Activated CD8-positive, alpha-beta T cell treated with anti-CD3 and anti-CD28 coated beads, Interleukin-2, amount 10 ng/mL, durations not matched to agents 7 days and 5 days (primary cell): ENCODE measurements at regions not wholly inside any gene's neighbourhood (a gene's known extent, or its start where the extent isn't known, plus 50 kb on each side); places are given as distances from the start of the nearest gene placed in this dataset.

Experiments
- ATAC-seq: fragments of 150-1000 bp; cut with Tn5 transposase; one replicate; pipeline ENCODE4 v1.10.0; 2021; ENCODE audit warnings: moderate library complexity
- CTCF ChIA-PET: fragments of 350-600 bp; sonication (Branson Sonifier 250); formaldehyde crosslinking; loops from one replicate; lab custom pipeline; 2021; ENCODE audit warnings: antibody characterized with exemption; lab: Charles Lee
- POLR2A ChIA-PET: fragments of 350-600 bp; sonication (Branson Sonifier 250); formaldehyde crosslinking; loops from one replicate; lab custom pipeline; 2021; ENCODE audit warnings: antibody characterized with exemption; lab: Charles Lee
- DNase-seq: peaks from one replicate; pipeline ENCODE4 v3.0.0-alpha.2; 2020
- H3K27ac Mint-ChIP-seq: one replicate; pipeline ENCODE4 v1.8.0; 2021; ENCODE audit warnings: mild to moderate bottlenecking, mixed read lengths
- H3K27me3 Mint-ChIP-seq: one replicate; pipeline ENCODE4 v1.8.0; 2021; ENCODE audit warnings: low read depth, mixed read lengths
- H3K36me3 Mint-ChIP-seq: one replicate; pipeline ENCODE4 v1.8.0; 2021; ENCODE audit warnings: low read depth, mixed read lengths
- H3K4me1 Mint-ChIP-seq: one replicate; pipeline ENCODE4 v1.8.0; 2021; ENCODE audit warnings: low read depth, mixed read lengths
- H3K4me3 Mint-ChIP-seq: one replicate; pipeline ENCODE4 v1.8.0; 2021; ENCODE audit warnings: mild to moderate bottlenecking, mixed read lengths
- H3K9me3 Mint-ChIP-seq: one replicate; pipeline ENCODE4 v1.8.0; 2022; ENCODE audit warnings: mixed read lengths; ENCODE audit not compliant: insufficient read depth

GRCh38 chr12:13887779-13888388, 93.5 kb downstream of the GRIN2B start:
- Mint-ChIP-seq H3K27me3 (peaks cover 3% of the 10 kb centered on the region), H3K4me1 (no peaks in the 10 kb centered on the region), H3K27ac (no peak overlapping the region), H3K4me3 (no peak overlapping the region), H3K36me3 (no peaks in the 10 kb centered on the region), H3K9me3 (no peaks in the 10 kb centered on the region)
- no peak for DNase-seq
- ChIA-PET CTCF (interaction anchor here (1.5 kb wide), 1 partner anchor 24 kb away, joined by 3 read pairs; no protein-coding TSS in a partner anchor), POLR2A (no interaction called here)
- no peak for ATAC-seq

GRCh38 chr12:13882176-13882575, 99.2 kb downstream of the GRIN2B start:
- Mint-ChIP-seq H3K4me1 (no peaks in the 10 kb centered on the region), H3K9me3 (no peaks in the 10 kb centered on the region), H3K27me3 (peaks cover 3% of the 10 kb centered on the region), H3K27ac (no peak overlapping the region), H3K36me3 (no peaks in the 10 kb centered on the region), H3K4me3 (no peak overlapping the region)
- POLR2A ChIA-PET: no interaction called here
- ATAC-seq: no peak
- DNase-seq: no peak
- CTCF ChIA-PET: no interaction called here

GRCh38 chr12:13880613-13881012, 100.8 kb downstream of the GRIN2B start:
- DNase-seq (no peak), ATAC-seq (no peak)
- H3K4me1 Mint-ChIP-seq: no peaks in the 10 kb centered on the region
- H3K27me3 Mint-ChIP-seq: peaks cover 3% of the 10 kb centered on the region
- CTCF ChIA-PET: no interaction called here
- POLR2A ChIA-PET: no interaction called here
- H3K36me3 Mint-ChIP-seq: no peaks in the 10 kb centered on the region
- H3K27ac Mint-ChIP-seq: no peak overlapping the region
- H3K4me3 Mint-ChIP-seq: no peak overlapping the region
- no peaks in the 10 kb centered on the region for H3K9me3 Mint-ChIP-seq

- ChIA-PET POLR2A (no interaction called here), CTCF (interaction anchor here (0.6 kb wide), 1 partner anchor 12 kb away, joined by 3 read pairs; no protein-coding TSS in a partner anchor)
- H3K4me3 Mint-ChIP-seq: no peak overlapping the region
- H3K4me1 Mint-ChIP-seq: no peaks in the 10 kb centered on the region
- H3K9me3 Mint-ChIP-seq: no peaks in the 10 kb centered on the region
- H3K27ac Mint-ChIP-seq: no peak overlapping the region
- ATAC-seq (no peak), DNase-seq (no peak)
- H3K27me3 Mint-ChIP-seq: no peaks in the 10 kb centered on the region
- no peaks in the 10 kb centered on the region for H3K36me3 Mint-ChIP-seq
Observed at GRCh38 chr12:13875744-13876143, 105.7 kb downstream of the GRIN2B start.

- ChIA-PET CTCF (no interaction called here), POLR2A (interaction anchor here (0.6 kb wide), 1 partner anchor 218 kb away, joined by 3 read pairs; no protein-coding TSS in a partner anchor)
- no peak overlapping the region for H3K27ac Mint-ChIP-seq
- peaks cover 5% of the 10 kb centered on the region for H3K27me3 Mint-ChIP-seq
- ATAC-seq (no peak), DNase-seq (no peak)
- H3K4me1 Mint-ChIP-seq: no peaks in the 10 kb centered on the region
- no peaks in the 10 kb centered on the region for H3K36me3 Mint-ChIP-seq
- H3K4me3 Mint-ChIP-seq: no peak overlapping the region
- H3K9me3 Mint-ChIP-seq: no peaks in the 10 kb centered on the region
Observed at GRCh38 chr12:13870255-13870654, 111.1 kb downstream of the GRIN2B start.

GRCh38 chr12:13864081-13864673, 117.2 kb downstream of the GRIN2B start:
- Mint-ChIP-seq H3K9me3 (no peaks in the 10 kb centered on the region), H3K27me3 (peaks cover 5% of the 10 kb centered on the region), H3K4me3 (no peak overlapping the region), H3K4me1 (no peaks in the 10 kb centered on the region), H3K36me3 (no peaks in the 10 kb centered on the region), H3K27ac (no peak overlapping the region)
- ChIA-PET POLR2A (no interaction called here), CTCF (interaction anchor here (0.8 to 2.2 kb wide), 8 partner anchors 9 to 303 kb away, joined by 3 to 15 read pairs (median 4); no protein-coding TSS in a partner anchor)
- ATAC-seq: peak; percentile 75
- peak; percentile 65 for DNase-seq

GRCh38 chr12:13857750-13858149, 123.7 kb downstream of the GRIN2B start:
- Mint-ChIP-seq H3K4me3 (no peak overlapping the region), H3K36me3 (no peaks in the 10 kb centered on the region), H3K27ac (no peak overlapping the region), H3K27me3 (no peaks in the 10 kb centered on the region), H3K9me3 (no peaks in the 10 kb centered on the region), H3K4me1 (no peaks in the 10 kb centered on the region)
- DNase-seq (no peak), ATAC-seq (no peak)
- ChIA-PET POLR2A (no interaction called here), CTCF (interaction anchor here (1.6 kb wide), 1 partner anchor 309 kb away, joined by 6 read pairs; no protein-coding TSS in a partner anchor)

GRCh38 chr12:13853471-13853870, 127.9 kb downstream of the GRIN2B start:
- Mint-ChIP-seq H3K4me3 (no peak overlapping the region), H3K36me3 (no peaks in the 10 kb centered on the region), H3K9me3 (no peaks in the 10 kb centered on the region), H3K27ac (no peak overlapping the region), H3K4me1 (no peaks in the 10 kb centered on the region), H3K27me3 (no peaks in the 10 kb centered on the region)
- ChIA-PET POLR2A (no interaction called here), CTCF (no interaction called here)
- ATAC-seq (no peak), DNase-seq (no peak)

GRCh38 chr12:13851828-13852227, 129.6 kb downstream of the GRIN2B start:
- CTCF ChIA-PET: interaction anchor here (0.9 kb wide), 1 partner anchor 12 kb away, joined by 3 read pairs; no protein-coding TSS in a partner anchor

GRCh38 chr12:13849456-13849855, 131.9 kb downstream of the GRIN2B start:
- ATAC-seq (no peak), DNase-seq (no peak)
- H3K27me3 Mint-ChIP-seq: no peaks in the 10 kb centered on the region
- ChIA-PET CTCF (no interaction called here), POLR2A (no interaction called here)
- no peaks in the 10 kb centered on the region for H3K9me3 Mint-ChIP-seq
- no peaks in the 10 kb centered on the region for H3K4me1 Mint-ChIP-seq
- no peak overlapping the region for H3K27ac Mint-ChIP-seq
- H3K4me3 Mint-ChIP-seq: no peak overlapping the region
- no peaks in the 10 kb centered on the region for H3K36me3 Mint-ChIP-seq

More at GRCh38 chr12:13851828-13852227, 129.6 kb downstream of the GRIN2B start:
- no peaks in the 10 kb centered on the region for H3K9me3 Mint-ChIP-seq
- DNase-seq (no peak), ATAC-seq (no peak)
- H3K4me1 Mint-ChIP-seq: no peaks in the 10 kb centered on the region
- H3K27me3 Mint-ChIP-seq: no peaks in the 10 kb centered on the region
- H3K4me3 Mint-ChIP-seq: no peak overlapping the region
- POLR2A ChIA-PET: no interaction called here
- H3K27ac Mint-ChIP-seq: no peak overlapping the region
- no peaks in the 10 kb centered on the region for H3K36me3 Mint-ChIP-seq

- ATAC-seq (no peak), DNase-seq (no peak)
- H3K36me3 Mint-ChIP-seq: no peaks in the 10 kb centered on the region
- ChIA-PET CTCF (interaction anchor here (0.9 kb wide), 1 partner anchor 20 kb away, joined by 3 read pairs; no protein-coding TSS in a partner anchor), POLR2A (no interaction called here)
- no peak overlapping the region for H3K27ac Mint-ChIP-seq
- no peaks in the 10 kb centered on the region for H3K9me3 Mint-ChIP-seq
- H3K27me3 Mint-ChIP-seq: no peaks in the 10 kb centered on the region
- H3K4me1 Mint-ChIP-seq: no peaks in the 10 kb centered on the region
- no peak overlapping the region for H3K4me3 Mint-ChIP-seq
Observed at GRCh38 chr12:13843841-13844240, 137.6 kb downstream of the GRIN2B start.

- Mint-ChIP-seq H3K27me3 (no peaks in the 10 kb centered on the region), H3K36me3 (no peaks in the 10 kb centered on the region), H3K4me3 (no peak overlapping the region), H3K27ac (no peak overlapping the region), H3K9me3 (no peaks in the 10 kb centered on the region), H3K4me1 (no peaks in the 10 kb centered on the region)
- ATAC-seq: no peak
- no peak for DNase-seq
- ChIA-PET CTCF (no interaction called here), POLR2A (no interaction called here)
Observed at GRCh38 chr12:13841358-13841757, 140.0 kb downstream of the GRIN2B start.
